HG02981 (cell line): ENCODE measurements at regions not wholly inside any gene's neighbourhood (a gene's known extent, or its start where the extent isn't known, plus 50 kb on each side); places are given as distances from the start of the nearest gene placed in this dataset.
"Not testable (repeated sequence)": the region's sequence is repeated elsewhere in the genome, so short reads cannot be mapped to it uniquely, and the experiment has no call there.

Experiments used
- ATAC-seq: cut with Tn5 transposase; IDR thresholded peaks from one replicate; pipeline ENCODE4 v1.9.1; 2021; ENCODE audit warnings: mild to moderate bottlenecking, moderate library complexity; ENCODE audit not compliant: unreplicated experiment

- no peak for ATAC-seq
These were observed 273.8 kb downstream of the MSX2 start for GRCh38 chr5:174998131-174998730.

DNA sequence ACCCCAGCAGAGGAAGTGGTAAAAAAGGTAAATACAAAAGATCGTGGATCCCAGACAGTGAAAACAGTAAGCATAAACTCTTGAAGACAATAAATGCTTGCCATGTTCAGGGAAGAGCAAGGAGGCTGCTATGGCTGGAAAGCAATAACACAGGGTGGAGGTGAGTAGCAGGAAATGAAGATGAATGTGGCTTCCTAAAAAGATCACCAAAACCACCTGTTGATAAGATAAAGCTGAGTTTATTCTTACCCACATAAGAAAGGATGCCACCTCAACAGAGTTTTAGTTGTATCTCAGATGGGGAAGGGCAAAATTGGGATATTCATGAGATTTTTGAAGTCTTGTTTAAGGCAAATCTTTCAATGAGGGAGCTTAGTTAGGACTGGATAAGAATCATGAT lies 273.3 kb downstream of the MSX2 start:
- ATAC-seq = no peak

DNA sequence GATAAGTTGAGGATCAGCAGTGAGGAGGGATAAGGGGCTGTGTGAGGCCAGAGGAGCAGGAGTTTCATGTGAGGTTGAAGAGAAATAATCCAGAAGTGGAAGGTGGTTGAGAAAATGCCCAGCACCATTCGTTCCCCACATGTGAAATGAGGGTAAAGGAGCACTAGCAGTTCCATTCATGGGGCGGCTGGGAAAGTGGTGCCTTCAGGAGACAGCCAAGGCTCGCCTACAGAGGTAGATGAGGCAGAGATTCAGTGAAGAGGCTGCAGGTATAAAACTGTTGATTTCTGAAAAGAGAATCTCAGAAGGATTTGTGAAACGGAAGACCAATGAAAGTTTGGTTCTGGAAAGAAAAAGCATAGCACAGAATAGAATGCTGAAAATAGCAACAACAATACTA lies 272.6 kb downstream of the MSX2 start:
- no peak for ATAC-seq

DNA sequence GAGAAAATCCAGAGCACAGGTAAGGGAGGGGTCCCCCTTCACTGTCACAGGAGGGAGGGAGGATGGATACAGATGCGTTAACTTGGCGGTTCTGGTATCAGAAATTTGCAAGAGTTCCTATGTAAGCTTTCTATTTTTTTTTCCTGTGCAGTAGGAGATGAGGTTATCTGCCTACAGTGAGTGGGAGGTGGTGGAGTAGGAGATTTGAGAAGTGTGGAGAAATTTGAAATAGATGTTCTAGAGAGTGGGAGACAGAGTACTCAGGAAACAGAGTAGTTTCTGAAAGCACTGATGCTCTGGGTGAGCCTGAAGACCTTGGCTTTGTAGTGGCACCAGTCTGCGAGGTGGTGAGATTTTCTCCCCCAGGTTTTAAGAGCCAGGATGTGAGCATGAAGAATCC lies 271.4 kb downstream of the MSX2 start:
- ATAC-seq = no peak

GRCh38 chr5:174991847-174992246 lies 267.5 kb downstream of the MSX2 start:
- no peak for ATAC-seq

- ATAC-seq = no peak
These were observed 266.5 kb downstream of the MSX2 start for GRCh38 chr5:174990909-174991308.

DNA sequence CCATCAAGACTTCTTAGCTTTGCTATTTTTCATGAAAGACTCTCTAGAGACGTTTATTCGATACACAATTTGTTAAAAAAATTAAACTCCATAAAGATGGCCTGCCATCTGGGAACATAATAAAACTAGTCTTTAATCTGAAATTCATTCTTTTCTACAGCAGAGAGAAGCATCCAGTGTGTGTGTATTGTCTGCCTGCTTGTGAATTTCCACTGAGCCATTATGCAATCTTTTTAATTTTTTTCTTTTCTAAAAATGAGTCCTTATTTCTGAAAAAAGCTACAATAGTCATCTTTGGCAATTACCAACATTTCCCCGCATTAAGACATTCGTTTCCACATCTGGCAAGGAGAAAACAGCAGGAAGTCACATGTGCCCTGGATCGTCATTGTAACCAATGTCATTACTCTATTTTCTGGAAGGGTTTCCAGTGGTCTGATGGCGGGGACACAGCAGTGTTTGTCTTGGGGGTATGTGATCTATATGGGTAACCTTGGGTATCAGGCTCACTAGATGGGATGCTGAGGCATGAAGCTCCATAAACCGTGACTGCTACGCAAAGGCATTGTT lies 263.1 kb downstream of the MSX2 start:
- no peak for ATAC-seq

- ATAC-seq = no peak
These were observed 260.5 kb downstream of the MSX2 start for GRCh38 chr5:174984863-174985262.

GRCh38 chr5:174982485-174982884 lies 258.1 kb downstream of the MSX2 start:
- ATAC-seq = no peak

- no peak for ATAC-seq
These were observed 257.0 kb downstream of the MSX2 start for GRCh38 chr5:174981416-174981815.

GRCh38 chr5:174980952-174981351 lies 256.6 kb downstream of the MSX2 start:
- ATAC-seq = no peak

GRCh38 chr5:174972291-174972690 lies 247.9 kb downstream of the MSX2 start:
- ATAC-seq = no peak

- ATAC-seq = no peak
These were observed 246.8 kb downstream of the MSX2 start for GRCh38 chr5:174971210-174971609.

GRCh38 chr5:174970502-174970901 lies 246.1 kb downstream of the MSX2 start:
- ATAC-seq = no peak

DNA sequence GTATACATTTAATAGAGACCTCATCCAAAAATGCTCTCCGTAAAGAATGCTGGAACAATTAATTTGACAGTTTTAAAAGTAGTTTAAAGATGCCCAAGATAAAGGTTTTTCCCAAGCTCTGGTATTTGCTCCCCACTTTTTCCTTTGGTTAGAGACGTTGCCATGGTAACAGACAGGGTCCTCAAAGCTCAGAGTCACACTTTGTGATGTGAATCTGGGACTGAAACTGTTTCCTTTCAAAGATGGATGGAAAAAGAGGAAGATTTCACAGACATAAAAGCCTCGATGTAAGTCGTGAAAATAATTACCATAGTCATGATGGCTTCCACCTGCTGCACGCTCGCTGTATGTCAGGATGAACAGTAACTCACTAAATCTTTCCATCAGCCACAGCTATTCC lies 229.5 kb downstream of the MSX2 start:
- ATAC-seq = no peak

DNA sequence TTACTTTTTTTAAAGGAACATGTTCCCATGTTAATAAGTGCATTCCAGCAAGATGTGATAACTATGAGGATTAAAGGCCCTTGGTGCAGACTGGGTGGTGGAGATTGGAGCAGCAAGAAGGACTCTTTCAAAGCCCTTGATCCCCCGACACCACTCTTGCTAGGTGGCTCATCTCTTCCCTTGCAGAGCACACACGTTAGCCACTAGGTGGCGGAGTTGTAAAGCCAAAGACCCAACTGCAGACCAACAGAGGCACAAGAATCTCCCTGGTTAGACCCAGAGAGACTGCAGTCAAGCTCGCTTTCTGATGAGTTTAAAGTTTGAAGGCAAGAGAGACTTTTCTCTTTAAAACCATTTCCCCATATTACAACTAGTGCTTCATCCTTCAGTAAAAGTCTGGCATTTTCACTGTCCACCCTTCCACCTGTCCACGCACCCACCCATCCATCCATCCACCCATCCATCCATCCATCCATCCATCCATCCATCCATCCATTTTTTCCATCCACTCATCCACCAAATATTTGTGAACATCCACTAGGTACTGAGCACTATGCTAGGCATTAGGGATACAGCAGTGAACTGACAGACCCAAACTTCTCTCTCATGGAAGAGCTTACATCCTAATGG lies 226.9 kb downstream of the MSX2 start:
- peak; percentile 85 for ATAC-seq

DNA sequence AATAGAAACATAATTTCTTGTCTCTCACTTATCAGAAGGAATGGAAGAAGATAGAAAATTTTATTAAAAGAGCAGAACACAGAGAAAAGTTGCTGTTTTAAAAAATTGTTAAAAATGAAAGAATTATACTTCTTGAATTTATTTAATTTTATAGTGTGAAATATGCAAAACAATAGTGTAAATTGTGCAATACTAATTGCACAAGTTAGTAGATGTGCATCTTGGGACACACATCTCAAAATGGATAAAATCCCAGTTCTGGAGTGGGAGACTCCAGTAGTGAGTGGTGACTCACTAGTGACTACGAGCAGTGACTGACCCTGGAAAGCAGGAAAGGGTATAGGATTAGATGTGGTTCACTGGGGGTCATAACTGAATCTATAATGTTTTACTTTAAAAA lies 223.2 kb downstream of the MSX2 start:
- no peak for ATAC-seq

- ATAC-seq = no peak
These were observed 221.5 kb downstream of the MSX2 start for GRCh38 chr5:174945853-174946252.

- no peak for ATAC-seq
These were observed 219.4 kb downstream of the MSX2 start for GRCh38 chr5:174943785-174944184.

DNA sequence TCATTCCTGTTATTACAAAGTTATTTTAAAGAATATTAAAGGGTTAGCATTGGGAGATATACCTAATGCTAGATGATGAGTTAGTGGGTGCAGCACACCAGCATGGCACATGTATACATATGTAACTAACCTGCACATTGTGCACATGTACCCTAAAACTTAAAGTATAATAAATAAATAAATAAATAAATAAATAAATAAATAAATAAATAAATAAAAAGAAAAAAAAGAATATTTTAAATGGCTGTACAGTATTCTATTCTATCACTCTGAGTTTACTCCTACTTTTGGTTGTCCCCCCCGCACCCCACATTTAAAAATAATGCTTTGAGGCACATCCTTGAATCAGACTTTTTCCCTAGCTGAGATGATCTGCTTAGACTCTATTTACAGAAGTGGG lies 218.6 kb downstream of the MSX2 start:
- ATAC-seq = not testable (repeated sequence)

DNA sequence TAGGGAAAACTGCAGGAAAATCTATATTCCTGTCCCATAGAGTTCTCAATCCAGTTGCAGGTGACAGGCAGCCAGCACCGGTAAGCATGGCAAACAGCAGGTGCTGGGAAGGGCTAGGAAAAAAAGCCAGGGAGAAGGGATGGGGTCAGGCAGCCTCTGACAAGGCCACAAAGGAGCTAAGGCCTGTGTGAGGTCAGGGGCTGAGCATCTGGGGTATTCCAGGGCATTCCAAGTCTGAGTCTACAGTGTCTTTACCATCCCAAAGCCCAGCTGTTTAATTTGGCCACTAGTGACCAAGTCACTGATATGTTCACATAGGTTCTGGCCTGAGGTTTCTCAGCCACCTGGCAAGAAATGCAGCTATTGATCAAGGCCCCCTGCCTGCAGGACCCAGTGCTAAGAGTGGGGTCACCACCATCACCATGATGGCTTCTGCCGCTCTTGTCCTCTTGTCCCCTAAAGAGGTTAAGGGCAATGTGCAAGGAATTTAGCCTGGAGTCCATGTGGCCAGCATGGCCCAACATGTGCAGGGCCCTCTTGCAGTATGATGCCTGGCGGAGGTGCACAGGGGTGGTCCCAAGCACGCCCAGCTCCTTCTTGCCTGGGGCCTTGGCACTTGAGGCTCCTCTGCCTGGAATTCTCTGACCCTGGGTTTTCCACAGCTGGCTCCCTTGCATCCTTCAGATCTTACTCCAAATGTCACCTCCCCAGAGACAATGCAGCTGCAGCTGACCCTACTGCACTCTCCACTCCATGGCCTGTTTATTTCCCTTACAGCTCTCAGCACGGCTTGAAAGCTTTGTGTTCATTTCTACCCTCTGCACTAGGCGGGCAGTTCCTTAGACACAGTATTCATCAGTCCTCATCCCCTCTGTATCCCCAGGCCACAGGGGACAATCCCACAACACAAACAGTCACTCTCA lies 213.1 kb downstream of the MSX2 start:
- ATAC-seq = no peak
